NT2/D1 (cell line): ENCODE measurements at regions not wholly inside any gene's neighbourhood (a gene's known extent, or its start where the extent isn't known, plus 50 kb on each side); places are given as distances from the start of the nearest gene placed in this dataset.

ENCODE experiments used
- SUZ12 ChIP-seq: IDR thresholded peaks from 2 replicates; pipeline ENCODE4 v1.6.1; 2011; ENCODE audit not compliant: insufficient read length, insufficient read depth; ENCODE audit errors: extremely low read depth
- YY1 ChIP-seq: IDR thresholded peaks from 2 replicates; pipeline ENCODE4 v1.6.1; 2011; ENCODE audit not compliant: insufficient read length, insufficient read depth

DNA sequence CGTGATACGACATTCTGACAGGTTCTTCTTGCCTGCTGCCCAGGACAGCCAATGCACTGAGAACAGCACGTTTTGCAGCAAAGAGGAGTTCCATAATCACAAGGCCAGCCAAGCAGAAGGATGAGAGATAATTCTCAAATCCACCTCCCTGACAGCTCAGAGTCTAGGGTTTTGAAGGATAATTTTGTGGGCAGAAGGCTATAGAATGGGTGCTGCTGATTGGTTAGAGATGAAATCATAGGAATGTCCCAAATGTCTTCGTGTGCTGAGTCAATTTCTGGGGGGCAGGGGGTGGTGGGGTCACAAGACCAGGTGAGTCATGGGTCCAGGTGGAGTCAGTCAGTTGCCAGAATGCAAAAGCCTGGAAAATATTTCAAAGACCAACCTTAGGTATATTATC is 175.5 kb upstream of the SLC30A5 start:
- TF ChIP-seq YY1 (no peak), SUZ12 (no peak)
